LNCaP clone FGC (cell line): ENCODE measurements at regions not wholly inside any gene's neighbourhood (a gene's known extent, or its start where the extent isn't known, plus 50 kb on each side); places are given as distances from the start of the nearest gene placed in this dataset.

ENCODE experiments used
- DNase-seq: peaks from one replicate; pipeline ENCODE4 v3.0.0-alpha.2; 2011; ENCODE audit warnings: low read depth
- H3K4me3 ChIP-seq: 2 replicates; pipeline ENCODE4 v1.5.1; 2011; ENCODE audit warnings: mild to moderate bottlenecking, low read depth, low read length, control low read depth
- TF ChIP-seq, protein P1 (sequence below): IDR thresholded peaks from 2 replicates; pipeline ENCODE4 v1.5.1; 2012; ENCODE audit warnings: mild to moderate bottlenecking; ENCODE audit not compliant: control insufficient read depth, insufficient read depth; ENCODE audit errors: extremely low read depth

GRCh38 chr18:77967791-77968190 is 718.1 kb downstream of the GALR1 start:
- no peak overlapping the region for H3K4me3 ChIP-seq
- TF ChIP-seq, protein P1, sequence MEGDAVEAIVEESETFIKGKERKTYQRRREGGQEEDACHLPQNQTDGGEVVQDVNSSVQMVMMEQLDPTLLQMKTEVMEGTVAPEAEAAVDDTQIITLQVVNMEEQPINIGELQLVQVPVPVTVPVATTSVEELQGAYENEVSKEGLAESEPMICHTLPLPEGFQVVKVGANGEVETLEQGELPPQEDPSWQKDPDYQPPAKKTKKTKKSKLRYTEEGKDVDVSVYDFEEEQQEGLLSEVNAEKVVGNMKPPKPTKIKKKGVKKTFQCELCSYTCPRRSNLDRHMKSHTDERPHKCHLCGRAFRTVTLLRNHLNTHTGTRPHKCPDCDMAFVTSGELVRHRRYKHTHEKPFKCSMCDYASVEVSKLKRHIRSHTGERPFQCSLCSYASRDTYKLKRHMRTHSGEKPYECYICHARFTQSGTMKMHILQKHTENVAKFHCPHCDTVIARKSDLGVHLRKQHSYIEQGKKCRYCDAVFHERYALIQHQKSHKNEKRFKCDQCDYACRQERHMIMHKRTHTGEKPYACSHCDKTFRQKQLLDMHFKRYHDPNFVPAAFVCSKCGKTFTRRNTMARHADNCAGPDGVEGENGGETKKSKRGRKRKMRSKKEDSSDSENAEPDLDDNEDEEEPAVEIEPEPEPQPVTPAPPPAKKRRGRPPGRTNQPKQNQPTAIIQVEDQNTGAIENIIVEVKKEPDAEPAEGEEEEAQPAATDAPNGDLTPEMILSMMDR: no peak
- no peak for DNase-seq

DNA sequence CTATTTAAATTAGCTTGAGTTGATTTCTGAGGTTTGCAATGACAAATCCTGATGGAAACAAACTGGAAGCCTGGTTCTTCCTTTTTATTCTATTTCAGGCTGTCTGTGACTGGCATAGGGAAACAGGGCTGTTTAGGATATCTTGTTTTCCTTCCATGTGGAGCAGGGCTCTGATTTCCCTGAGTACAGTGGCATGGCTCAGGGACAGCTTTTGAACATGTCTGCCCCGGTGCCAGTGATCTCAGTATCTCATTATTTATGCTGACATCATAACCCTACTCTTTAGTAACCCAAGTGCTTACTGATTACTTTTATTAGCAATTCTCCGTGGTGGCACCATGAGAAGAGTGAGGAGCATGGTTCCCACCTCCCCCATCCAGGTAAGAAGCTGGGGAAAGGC is 720.3 kb downstream of the GALR1 start:
- DNase-seq: no peak
- TF ChIP-seq, protein P1: no peak
- no peak overlapping the region for H3K4me3 ChIP-seq

DNA sequence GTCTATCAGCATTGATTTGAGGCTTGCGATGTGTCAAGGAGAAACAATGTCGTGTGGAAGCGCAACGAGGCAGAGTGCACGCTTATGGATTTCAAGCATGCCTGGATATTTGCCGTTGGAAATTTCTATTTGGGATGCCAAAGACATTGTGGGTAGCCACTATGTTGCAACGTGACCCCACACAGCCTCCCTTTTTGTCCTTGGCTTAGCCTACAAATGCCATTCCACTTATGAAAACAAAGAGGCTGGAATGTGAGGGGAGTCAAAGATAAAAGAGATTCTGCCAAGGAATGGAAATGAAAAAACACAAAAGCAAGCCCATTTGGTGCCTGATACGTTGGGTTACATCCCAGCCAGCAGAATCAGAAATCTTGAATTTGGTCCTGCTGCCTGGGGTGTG is 721.2 kb downstream of the GALR1 start:
- DNase-seq: no peak
- TF ChIP-seq, protein P1: no peak
- no peak overlapping the region for H3K4me3 ChIP-seq

- no peak for DNase-seq
- TF ChIP-seq, protein P1: no peak
- no peak overlapping the region for H3K4me3 ChIP-seq
Observed at GRCh38 chr18:77973745-77974144, 724.1 kb downstream of the GALR1 start.

GRCh38 chr18:77974329-77974728 is 724.7 kb downstream of the GALR1 start:
- no peak overlapping the region for H3K4me3 ChIP-seq
- TF ChIP-seq, protein P1: no peak
- DNase-seq: no peak

GRCh38 chr18:77977331-77977730 is 727.7 kb downstream of the GALR1 start:
- TF ChIP-seq, protein P1: no peak
- H3K4me3 ChIP-seq: no peak overlapping the region
- DNase-seq: no peak

DNA sequence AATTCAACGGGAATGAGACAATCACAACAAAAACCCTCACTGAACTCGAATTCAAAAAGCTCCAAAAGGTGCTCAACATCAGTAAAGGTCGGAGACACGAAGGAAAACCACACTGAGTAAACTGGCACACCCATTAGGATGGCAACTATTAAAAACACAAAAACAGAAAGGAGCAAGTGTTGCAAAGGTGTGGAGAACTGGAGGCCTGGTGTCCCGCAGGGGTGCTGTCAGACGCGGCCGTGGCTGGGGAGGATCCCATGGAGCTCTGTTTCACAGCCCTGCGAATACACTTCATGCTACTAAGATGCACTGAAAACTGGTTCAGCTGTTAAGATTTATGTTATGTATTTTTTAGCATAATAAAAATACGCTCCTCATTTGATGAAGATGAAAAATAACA is 730.6 kb downstream of the GALR1 start:
- TF ChIP-seq, protein P1: no peak
- no peak for DNase-seq
- no peak overlapping the region for H3K4me3 ChIP-seq
